ENCODE measurements at regions not wholly inside any gene's neighbourhood (a gene's known extent, or its start where the extent isn't known, plus 50 kb on each side); places are given as distances from the start of the nearest gene placed in this dataset.

DNA sequence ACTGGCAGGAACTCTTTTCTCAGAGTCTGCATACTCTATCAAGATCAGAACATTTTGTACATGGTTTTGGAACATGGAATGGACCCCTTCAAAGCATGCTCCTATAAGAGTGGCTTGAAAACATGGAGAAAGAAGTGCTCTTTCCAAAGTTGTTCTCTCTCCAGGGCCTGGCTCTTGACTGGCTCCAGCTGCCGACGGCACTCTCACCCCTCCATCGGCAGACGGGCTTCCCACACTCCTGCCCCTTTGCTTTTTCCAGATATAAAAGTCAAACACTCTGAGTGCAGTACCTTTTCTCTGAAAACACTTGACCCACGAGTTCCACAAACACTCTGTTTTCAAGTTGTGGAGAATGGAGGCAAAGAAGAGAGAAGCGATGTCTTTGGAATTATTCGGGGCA is 72.5 kb upstream of the ONECUT1 start:
- Histone ChIP-seq H2AFZ (no peak overlapping the region), H3K9me3 (ENCODE audit: low read depth) (no peaks in the 10 kb centered on the region), H3K27me3 (peaks cover 13% of the 10 kb centered on the region), H3K4me1 (ENCODE audit: insufficient read depth) (no peaks in the 10 kb centered on the region), H3K9me2 (replicated peaks; ENCODE audit: insufficient read depth) (no peaks in the 10 kb centered on the region), H3K27ac (no peak overlapping the region), H3K36me3 (replicated peaks; ENCODE audit: insufficient read depth, low read depth) (no peaks in the 10 kb centered on the region), H3K4me2 (no peak overlapping the region), H3K79me2 (no peaks in the 10 kb centered on the region), H4K20me1 (ENCODE audit: insufficient read depth, poor library complexity, severe bottlenecking) (no peaks in the 10 kb centered on the region), H3K4me3 (no peak overlapping the region)
- TF ChIP-seq EZH2 (IDR thresholded peaks at IDR 0.05; ENCODE audit: borderline replicate concordance): no peak
- no peak for DNase-seq (ENCODE audit: low spot score)
- WGBS (ENCODE audit: low lambda C conversion rate, missing lambda C conversion rate): 77% methylated on average over 7 of the region's 7 CpGs

DNA sequence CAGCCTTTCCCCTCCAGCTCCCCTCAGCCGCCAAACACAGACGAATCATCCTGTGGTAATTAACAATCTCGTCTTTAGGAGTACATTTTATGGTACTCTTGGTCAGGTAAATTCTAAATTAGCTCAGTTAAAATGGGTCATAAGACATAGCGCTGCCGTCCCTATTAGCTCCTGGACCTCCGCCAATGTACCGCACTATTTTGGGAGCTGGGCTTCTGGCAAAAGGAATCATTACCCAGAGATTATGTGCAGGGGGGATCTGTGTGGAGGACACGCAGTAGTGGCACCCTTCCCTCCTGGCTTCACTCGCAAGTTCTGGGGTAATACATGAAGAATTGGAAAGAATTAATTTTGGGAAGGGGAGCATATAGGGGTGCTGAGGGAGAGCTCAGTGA is 68.6 kb upstream of the ONECUT1 start:
- WGBS (ENCODE audit: low lambda C conversion rate, missing lambda C conversion rate): 81% methylated on average over 9 of the region's 9 CpGs
- Histone ChIP-seq H3K9me2 (replicated peaks; ENCODE audit: insufficient read depth) (no peaks in the 10 kb centered on the region), H3K4me3 (no peak overlapping the region), H3K79me2 (no peaks in the 10 kb centered on the region), H2AFZ (no peak overlapping the region), H4K20me1 (ENCODE audit: insufficient read depth, poor library complexity, severe bottlenecking) (no peaks in the 10 kb centered on the region), H3K4me1 (ENCODE audit: insufficient read depth) (no peaks in the 10 kb centered on the region), H3K36me3 (replicated peaks; ENCODE audit: insufficient read depth, low read depth) (no peaks in the 10 kb centered on the region), H3K27ac (no peak overlapping the region), H3K27me3 (peaks cover 19% of the 10 kb centered on the region), H3K4me2 (no peak overlapping the region), H3K9me3 (ENCODE audit: low read depth) (no peaks in the 10 kb centered on the region)
- TF ChIP-seq, protein P1, sequence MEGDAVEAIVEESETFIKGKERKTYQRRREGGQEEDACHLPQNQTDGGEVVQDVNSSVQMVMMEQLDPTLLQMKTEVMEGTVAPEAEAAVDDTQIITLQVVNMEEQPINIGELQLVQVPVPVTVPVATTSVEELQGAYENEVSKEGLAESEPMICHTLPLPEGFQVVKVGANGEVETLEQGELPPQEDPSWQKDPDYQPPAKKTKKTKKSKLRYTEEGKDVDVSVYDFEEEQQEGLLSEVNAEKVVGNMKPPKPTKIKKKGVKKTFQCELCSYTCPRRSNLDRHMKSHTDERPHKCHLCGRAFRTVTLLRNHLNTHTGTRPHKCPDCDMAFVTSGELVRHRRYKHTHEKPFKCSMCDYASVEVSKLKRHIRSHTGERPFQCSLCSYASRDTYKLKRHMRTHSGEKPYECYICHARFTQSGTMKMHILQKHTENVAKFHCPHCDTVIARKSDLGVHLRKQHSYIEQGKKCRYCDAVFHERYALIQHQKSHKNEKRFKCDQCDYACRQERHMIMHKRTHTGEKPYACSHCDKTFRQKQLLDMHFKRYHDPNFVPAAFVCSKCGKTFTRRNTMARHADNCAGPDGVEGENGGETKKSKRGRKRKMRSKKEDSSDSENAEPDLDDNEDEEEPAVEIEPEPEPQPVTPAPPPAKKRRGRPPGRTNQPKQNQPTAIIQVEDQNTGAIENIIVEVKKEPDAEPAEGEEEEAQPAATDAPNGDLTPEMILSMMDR (IDR thresholded peaks at IDR 0.05; ENCODE audit: poor library complexity): no peak
- TF ChIP-seq EZH2 (IDR thresholded peaks at IDR 0.05; ENCODE audit: borderline replicate concordance) (no peak), EZH2phosphoT487 (IDR thresholded peaks at IDR 0.05; ENCODE audit: low read depth, severe bottlenecking, unreplicated experiment) (no peak)
- DNase-seq (ENCODE audit: low spot score): no peak

DNA sequence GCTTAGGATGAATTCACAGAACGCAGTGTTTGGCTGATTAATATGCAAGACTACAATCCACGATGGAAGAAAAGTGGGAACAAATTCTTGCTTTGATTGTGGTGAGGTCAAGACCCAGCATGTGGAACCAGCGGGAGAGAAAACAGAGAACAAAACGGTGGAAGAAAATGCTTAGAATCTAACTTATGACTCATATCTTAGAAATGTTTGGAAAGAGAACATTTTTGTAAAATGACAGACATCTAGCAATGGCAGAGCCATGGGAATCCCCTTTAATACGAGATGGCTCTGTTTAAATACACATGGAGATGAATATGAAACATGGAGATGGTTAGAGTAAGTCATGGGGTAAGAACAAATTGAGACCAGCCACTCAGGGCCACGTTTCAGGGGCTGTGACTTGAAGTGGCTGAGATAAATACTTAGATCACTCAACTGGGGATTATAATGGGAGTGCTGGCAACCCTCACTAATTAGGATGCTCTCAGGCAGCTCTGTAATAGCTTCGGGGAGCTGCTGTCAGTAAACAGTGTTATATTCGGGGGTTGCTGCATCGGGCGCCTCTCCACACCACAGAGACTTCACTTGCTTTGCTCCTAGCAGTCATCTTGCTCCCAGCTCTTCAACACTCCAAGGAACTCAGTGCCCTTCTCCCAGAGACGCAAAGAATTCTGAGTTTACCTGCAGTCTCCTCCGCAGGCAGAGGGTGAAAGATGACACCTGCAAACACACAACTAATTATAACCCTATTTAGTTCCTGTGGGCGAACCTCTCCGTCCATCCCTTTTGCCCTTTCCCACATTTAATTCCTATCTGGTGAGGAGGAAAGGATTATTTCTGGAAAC is 68.0 kb upstream of the ONECUT1 start:
- H4K20me1 ChIP-seq (ENCODE audit: insufficient read depth, poor library complexity, severe bottlenecking): no peaks in the 10 kb centered on the region
- no peak for TF ChIP-seq EZH2 (IDR thresholded peaks at IDR 0.05; ENCODE audit: borderline replicate concordance)
- no peak for TF ChIP-seq EZH2phosphoT487 (IDR thresholded peaks at IDR 0.05; ENCODE audit: low read depth, severe bottlenecking, unreplicated experiment)
- TF ChIP-seq, protein P1 (IDR thresholded peaks at IDR 0.05; ENCODE audit: poor library complexity): no peak
- H2AFZ ChIP-seq: no peak overlapping the region
- H3K4me1 ChIP-seq (ENCODE audit: insufficient read depth): no peaks in the 10 kb centered on the region
- DNase-seq (ENCODE audit: low spot score): no peak
- no peak overlapping the region for H3K4me3 ChIP-seq
- H3K4me2 ChIP-seq: no peak overlapping the region
- no peak overlapping the region for H3K27ac ChIP-seq
- H3K79me2 ChIP-seq: no peaks in the 10 kb centered on the region
- WGBS (ENCODE audit: low lambda C conversion rate, missing lambda C conversion rate): 39% methylated on average over 14 of the region's 14 CpGs
- H3K27me3 ChIP-seq: peaks cover 19% of the 10 kb centered on the region
- H3K9me2 ChIP-seq (replicated peaks; ENCODE audit: insufficient read depth): no peaks in the 10 kb centered on the region
- no peaks in the 10 kb centered on the region for H3K36me3 ChIP-seq (replicated peaks; ENCODE audit: insufficient read depth, low read depth)
- H3K9me3 ChIP-seq (ENCODE audit: low read depth): no peaks in the 10 kb centered on the region

DNA sequence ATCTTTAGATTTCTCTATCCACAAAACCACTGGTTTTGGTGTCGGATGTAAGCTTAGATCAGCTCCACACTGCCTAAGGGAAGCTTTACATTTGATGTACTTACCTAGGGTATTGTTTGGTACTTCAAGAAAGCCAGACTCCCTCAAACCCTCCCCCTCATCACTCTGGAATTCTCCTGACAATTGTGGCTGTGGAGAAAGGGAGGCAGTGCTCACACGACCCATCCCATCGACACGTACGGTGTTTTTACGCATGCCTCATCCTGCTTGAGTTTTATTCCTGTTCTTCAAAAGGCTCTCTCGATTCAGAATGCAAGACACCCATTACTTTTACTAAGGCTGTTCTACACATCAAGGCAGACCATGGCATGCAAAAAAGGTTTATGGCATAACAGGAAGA is 67.3 kb upstream of the ONECUT1 start:
- Histone ChIP-seq H3K9me2 (replicated peaks; ENCODE audit: insufficient read depth) (no peaks in the 10 kb centered on the region), H4K20me1 (ENCODE audit: insufficient read depth, poor library complexity, severe bottlenecking) (no peaks in the 10 kb centered on the region), H3K4me3 (no peak overlapping the region), H3K9me3 (ENCODE audit: low read depth) (no peaks in the 10 kb centered on the region), H3K27me3 (peaks cover 19% of the 10 kb centered on the region), H3K4me2 (no peak overlapping the region), H3K4me1 (ENCODE audit: insufficient read depth) (no peaks in the 10 kb centered on the region), H3K79me2 (no peaks in the 10 kb centered on the region), H3K27ac (no peak overlapping the region), H3K36me3 (replicated peaks; ENCODE audit: insufficient read depth, low read depth) (no peaks in the 10 kb centered on the region), H2AFZ (no peak overlapping the region)
- 64% methylated on average over 7 of the region's 7 CpGs for WGBS (ENCODE audit: low lambda C conversion rate, missing lambda C conversion rate)
- no peak for DNase-seq (ENCODE audit: low spot score)
- TF ChIP-seq, protein P1 (IDR thresholded peaks at IDR 0.05; ENCODE audit: poor library complexity): no peak
- TF ChIP-seq EZH2 (IDR thresholded peaks at IDR 0.05; ENCODE audit: borderline replicate concordance) (no peak), EZH2phosphoT487 (IDR thresholded peaks at IDR 0.05; ENCODE audit: low read depth, severe bottlenecking, unreplicated experiment) (no peak)
